ENCODE measurements at regions not wholly inside any gene's neighbourhood (a gene's known extent, or its start where the extent isn't known, plus 50 kb on each side); places are given as distances from the start of the nearest gene placed in this dataset.

DNA sequence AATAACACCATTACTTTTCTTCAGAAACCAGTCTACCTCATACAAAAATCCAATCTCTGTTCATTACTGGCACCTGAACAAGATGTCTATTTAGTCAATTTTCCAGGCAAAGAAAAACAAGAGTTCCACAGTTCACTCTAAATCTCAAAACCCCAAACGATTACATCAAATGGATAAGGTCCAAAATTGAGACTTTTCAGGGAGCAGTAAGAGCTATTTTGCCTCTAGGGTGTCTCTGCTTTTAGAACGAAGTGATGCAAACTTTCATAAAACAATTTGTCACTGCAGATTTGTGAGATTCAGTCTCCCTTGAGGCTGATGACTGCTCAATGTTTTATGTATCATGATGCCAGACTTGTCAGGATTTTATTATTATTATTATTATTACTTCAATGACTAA is 937.0 kb upstream of the PHF14 start:
- DNase-seq, result no peak

DNA sequence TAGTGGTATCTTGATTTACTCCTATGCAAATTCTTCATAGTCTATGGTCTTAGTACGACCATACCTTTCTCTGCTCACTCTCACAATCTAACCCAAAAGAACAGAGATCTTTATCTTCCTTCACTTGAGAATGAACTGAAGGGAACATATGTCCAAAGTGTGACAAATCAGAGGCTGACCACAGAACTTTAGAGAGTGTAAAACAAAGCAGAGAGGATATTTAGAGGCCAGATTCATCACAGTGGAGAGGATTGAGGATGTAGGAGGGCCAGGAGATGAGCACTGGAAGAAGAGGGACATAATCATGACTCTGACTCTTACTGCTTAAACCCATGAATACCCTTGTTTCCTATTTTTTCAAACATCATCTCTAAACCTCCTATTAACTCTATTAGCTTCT is 935.3 kb upstream of the PHF14 start:
- no peak for DNase-seq

DNA sequence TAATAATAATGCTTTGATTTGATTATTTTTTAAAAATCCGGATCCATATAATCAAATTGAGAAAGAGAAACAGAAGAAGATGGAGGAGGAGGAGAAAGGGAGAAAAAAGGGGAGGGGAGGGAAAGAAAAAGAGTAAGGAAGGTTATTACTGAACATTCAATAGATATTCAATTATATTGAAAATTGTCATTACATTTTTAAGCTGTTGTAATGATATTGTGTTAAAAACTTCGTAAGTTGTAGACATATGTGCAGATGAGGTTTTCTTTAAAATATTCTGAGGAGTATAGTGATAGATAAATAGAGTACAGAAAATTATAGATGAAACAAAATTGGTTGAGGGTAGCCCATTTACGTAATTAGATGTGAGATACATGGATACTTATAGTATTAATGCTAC is 933.0 kb upstream of the PHF14 start:
- DNase-seq, result no peak

DNA sequence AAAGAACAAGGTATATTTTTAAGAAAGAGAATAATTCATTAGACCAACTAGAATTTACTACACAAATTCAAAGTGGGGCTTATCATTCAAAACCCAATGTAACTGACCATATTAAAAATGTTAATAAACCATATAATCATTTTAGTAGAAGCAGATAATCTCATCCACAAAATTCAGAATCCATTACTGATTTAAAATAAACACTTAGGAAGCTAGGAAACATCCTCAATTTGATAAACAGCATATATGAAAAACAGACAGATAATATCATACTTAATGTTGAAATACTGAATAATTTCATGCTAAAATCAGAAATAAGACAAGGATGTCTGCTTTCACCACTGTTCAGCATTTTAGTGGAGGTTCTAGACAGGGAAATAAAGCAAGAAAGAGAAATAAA is 902.8 kb upstream of the PHF14 start:
- no peak for DNase-seq

DNA sequence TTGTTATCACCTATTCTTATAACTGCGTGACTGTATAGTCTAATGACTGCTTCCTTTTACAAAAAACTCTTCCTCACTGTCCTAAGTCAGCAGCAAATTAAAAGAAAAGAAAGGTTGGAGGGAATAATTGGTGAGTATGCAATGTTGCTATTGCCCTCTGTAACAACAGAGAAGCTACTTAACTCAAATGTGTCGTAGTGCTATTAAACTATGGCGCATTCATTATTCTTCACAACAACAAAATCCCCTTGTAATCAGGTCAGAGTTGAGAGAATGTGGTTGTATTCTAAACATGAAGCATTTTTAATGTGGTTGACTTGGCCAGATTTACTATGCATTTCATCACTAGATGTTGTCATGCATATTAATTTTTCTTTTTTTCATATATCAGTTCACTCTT is 897.8 kb upstream of the PHF14 start:
- DNase-seq, result no peak

DNA sequence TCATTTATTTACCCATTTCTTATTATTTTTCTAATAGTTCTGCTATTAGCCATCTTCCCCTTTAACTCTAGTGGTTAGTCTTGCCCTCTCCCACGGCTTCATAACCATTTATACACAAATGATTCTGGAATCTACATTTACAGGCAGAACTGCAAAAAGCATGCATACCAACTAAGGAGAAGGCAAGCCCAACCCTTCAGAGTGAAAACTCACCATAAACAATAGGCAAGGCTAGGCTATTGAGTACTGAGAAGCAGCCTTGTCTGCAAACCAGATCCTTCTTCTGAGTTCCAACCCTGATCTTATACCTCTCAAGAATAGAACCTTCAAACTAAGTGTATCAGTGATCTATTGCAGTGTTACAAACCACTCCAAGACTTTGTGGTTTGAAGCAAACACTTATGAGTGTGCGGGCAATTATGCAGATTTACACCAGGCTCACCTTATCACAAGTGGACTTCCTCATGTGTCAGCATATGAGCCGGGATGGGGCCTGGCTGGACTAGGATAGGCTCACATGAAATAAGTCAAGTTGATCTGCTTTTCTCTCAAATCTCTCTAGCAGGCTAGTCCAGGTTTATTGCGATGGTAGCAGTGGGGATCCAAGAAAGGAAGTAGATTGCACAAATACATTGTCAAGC is 896.9 kb upstream of the PHF14 start:
- DNase-seq, result no peak

DNA sequence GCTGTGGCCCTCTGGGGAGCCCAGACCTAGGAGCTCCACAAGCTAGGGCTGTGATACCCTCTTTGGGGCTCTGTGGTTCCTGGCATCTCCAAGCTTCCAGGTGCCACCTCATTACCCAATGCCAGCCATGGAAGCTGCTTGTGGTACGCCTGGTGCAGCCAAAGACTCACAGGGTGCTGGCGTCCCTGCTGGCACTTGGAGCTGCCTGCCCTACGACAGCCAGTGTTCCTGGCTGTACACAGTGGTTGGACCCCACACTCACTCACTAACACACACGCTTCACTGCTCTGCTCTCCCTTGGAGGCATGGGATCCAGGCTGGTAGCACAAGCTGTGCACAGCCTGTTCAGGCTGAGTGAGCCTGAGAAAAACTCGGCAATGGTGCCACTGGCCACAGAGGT is 894.1 kb upstream of the PHF14 start:
- DNase-seq, result no peak

DNA sequence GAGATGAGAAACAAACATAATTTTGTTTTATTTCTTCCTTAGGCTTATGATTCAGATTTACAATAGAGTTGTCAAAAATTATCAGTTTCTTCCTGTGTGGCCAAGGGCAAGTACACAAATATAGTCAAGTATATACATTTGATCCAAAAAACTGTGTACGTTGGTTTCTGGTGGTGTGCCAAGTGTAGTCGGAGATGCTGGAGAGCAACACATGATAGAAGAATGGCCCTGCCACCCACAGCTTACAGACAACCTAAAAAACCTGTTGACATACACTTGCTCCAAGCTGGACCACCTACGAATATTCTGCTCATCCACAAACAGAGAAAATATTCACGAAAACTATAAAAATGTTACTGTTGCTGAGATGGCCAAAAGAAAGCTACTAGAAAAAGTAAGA is 890.8 kb upstream of the PHF14 start:
- DNase-seq, result no peak

DNA sequence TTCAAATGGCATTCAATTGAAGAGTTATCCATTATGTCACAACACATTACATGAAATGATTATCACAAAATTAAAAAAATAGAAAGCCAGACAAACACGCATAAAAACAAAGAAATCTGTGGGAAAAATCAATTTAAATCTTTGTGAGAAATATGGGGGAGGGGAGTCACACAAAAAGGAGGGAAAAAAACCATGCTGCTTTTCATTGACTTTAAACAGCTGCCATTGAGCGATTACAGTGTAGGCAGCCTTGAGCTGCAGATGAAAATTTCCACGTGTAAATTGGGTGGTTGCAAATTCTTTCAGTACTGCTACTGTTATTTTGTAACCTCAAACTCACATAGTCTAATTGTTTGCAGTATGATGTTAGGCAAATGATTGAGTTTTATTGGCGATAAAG is 889.9 kb upstream of the PHF14 start:
- DNase-seq, result no peak

DNA sequence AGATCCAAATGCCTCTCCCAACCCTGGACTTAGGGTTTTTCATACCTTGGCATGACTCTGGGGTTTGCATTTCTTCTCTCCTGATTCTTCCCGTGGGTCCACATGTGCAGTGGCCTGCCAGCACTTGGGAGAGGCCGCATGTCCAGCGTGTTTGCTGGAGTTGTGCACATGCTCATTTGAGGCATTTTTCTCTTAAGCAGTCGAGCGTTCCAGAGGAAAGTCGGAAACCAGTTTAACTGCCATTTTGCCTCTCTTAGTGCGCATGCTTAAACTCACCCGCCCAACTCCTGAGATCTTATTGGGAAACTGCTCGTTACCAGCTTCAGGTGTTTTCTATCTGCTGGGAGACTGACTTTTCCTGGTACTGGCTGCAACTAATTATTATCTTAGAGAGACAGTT is 888.4 kb upstream of the PHF14 start:
- DNase-seq, result no peak

DNA sequence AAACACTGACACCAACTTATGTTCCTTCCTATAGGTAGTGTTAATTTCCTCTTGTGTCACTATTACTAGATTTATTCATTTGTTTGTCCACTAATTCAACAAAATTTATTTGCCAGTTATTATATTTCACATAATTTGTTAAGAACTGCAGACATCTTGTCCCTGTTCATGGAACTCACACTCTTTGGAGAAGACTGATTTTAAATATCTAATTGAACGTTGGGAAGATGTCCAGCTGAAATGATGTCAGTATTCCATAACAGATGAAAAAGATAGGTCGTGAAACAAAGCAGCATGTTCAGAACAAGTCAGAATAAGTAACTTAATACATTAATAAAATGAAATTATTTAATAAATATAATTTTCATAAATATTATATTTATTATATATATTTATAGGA is 873.1 kb upstream of the PHF14 start:
- no peak for DNase-seq

DNA sequence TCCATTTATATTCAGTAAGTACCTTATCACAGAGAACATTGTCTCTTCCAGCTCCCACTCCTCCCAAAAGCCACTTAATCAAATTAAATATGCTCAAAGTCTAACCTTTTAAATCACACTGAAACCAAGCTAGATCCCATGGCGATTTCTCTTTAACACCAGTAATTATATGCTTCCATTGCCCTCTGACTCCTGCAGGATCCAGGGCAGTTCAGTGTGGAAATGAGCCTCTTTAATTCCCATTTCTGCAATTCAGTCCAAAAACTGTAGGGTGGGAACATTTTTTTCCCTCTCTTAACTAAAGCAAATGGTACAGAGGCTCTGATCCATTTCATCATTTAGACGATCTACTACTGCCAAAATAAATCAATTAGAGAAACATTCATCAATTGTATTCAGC is 872.3 kb upstream of the PHF14 start:
- no peak for DNase-seq

DNA sequence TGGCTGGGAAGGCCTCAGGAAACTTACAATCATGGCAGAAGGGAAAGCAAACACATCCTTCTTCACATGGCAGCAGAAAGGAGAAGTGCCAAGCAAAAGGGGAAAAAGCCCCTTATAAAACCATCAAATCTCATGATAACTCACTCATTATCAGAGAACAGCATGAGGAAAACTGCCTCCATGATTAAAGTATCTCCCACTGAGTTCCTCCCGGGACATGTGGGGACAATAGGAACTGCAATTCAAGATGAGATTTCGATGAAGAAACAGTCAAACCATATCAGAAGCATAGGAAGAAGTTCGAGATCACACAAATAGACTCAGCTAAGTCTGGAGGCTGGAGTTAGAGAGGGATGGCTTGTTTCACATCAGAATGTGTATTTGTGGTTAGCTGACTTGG is 869.4 kb upstream of the PHF14 start:
- no peak for DNase-seq

DNA sequence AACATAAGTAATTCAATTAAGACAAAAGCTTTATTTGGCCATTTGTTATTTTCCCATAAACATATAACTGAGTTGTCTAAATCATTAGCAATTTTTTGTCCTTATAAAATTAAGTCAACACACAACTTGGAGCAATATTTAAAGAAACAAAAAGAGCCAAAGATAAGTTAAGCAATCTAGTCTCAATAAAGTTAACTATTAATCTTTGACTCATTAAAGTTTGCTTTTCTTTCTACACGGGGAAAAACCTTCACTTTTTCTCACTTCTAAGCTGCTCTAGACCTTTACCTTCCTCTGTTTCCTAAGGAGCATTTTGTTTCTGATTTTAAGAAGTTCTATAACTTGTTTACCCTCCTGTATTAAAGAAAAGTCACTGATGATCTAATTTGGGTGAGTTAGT is 867.1 kb upstream of the PHF14 start:
- DNase-seq, result no peak

DNA sequence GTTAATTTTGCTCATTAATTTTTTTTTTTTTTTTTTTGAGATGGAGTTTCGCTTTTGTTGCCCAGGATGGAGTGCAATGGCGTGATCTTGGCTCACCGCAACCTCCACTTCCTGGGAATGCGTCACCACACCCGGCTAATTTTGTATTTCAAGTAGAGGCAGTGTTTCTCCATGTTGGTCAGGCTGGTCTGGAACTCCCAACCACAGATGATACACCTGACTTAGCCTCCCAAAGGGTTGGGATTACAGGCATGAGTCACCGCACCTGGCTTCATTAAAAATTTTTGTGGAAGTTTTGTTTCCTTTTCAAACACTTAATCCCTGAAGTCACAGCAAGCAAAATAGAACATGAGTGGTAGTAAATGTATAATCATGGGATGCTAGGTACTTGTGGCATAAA is 857.2 kb upstream of the PHF14 start:
- DNase-seq, result no peak

DNA sequence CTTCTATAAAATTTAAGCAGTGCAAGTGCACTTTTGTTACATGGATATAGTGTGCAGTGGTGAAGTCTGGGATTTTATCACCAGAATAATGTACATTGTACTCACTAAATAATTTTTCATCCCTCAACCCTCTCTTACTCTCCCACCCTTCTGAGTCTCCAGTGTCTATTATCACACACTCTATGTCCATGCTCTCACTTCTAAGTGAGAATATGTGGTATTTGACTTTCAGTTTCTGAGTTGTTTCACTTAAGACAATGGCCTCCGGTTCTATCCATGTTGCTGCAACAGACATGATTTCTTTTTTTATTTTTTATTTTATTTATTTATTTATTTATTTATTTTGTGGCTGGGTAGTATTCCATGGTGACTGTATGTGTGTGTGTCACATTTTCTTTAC is 855.9 kb upstream of the PHF14 start:
- no peak for DNase-seq

DNA sequence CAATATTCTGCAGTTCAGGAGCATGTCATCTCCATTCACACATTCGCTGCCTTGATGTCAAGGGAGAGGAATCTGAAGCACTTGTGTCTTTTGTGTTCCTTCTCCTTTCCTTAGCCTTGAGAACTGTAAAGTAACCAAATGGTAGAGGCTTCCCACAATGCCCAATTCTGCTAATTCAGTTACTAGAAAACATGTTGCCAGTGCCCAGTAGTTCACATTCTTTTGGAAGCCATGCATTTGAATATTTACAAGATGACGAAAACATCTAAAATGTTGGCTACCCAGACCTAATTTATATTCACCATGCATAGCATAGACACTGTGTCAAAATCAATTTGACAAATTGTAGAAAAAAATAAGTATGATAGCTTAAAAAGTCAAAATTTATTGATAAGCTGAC is 852.7 kb upstream of the PHF14 start:
- DNase-seq, result no peak

DNA sequence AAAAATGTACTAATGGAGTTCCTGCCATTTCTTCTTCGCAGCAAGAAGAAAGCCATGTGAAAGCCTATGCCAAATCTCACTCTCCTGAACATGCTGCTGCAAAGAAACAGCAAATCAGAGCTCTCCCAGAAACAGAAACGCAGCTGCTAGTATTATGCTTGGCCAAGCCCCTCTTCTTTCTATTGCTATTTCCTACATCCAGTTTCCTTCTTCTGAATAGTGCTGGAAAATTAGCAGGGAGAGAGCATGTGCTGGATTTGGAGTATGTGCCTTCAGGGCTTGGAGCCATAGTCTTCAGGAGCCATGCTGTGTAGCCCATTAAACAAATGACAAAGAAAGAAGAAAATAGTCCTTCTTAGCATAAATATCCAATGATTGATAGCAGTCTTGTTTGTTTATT is 852.0 kb upstream of the PHF14 start:
- DNase-seq, result no peak

DNA sequence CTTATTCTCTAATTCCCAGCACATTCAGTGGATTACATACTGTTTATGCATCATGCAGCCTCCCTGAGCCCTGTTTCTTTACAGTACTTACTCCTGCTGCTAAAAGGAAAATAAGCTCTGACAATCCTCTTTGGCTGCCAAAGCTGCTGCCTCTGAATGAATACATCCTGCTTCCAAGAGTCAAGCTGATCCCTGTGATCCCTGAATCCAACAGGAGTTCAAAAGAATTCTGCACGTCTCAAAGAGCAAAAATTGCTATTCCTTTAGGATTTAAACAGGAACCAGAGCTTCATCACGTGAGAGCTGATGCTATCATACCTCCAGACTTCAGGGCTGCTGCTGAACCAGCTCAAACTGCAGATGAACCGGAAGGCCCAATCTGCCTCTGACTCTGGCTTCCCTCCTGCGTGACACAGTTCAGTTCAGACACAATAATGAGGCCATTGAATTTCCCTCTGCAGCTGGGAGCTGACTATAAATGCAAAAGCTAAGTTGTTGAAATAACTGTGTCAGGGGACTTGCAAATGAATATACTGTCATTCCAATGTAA is 851.0 kb upstream of the PHF14 start:
- DNase-seq, result no peak

DNA sequence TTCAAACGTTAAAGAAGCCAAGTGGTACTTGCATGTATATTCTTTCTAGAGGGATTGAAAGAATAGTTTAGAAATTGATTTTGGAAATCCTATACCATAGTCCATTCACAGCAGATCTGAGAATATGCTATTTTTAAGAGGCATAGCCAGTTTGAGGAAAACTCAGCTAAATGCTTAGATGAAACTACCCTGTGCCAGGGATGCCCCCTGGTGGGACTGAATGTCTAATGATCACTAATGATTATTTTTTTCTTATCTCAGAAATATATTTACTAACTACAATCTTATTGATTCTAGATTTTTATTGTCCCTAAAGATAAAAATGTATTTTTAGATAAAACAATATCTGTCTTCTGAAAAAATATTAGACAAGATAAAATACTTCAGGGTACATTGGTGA is 844.9 kb upstream of the PHF14 start:
- no peak for DNase-seq

DNA sequence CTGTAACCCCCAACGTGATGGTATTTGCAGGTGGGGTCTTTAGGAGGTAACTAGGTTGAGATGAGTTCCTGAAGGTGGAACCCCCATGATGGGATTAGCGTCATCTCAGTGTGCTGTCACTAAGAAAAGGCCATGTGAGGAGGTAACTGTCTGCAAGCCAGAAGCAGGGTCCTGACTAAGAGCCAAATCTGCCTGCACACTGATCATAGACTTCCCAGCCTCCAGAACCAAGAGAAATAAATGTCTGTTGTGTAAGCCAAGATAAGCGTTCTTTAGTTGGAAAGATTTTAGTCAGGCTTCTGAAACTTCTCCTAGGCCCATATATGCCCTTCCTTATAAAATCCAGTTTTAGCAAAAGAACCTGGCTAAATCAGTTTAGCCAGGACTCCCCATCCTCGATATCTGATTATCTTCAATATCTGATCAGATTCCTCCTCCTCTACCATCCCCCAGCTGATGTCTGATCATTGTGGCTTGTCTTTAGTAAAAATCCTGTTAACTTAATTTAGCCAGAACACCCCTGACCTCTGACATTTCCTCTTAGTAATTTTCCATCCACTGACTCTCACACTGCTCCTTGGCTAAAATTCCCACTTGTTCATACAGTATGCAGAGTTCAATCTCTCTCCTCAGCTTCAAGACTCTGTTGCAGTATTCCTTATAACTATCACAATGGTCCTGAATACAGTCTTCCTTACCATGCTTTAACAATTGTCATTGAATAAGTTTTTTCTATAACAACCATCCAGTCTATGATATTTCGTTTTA is 835.4 kb upstream of the PHF14 start:
- DNase-seq, result no peak

DNA sequence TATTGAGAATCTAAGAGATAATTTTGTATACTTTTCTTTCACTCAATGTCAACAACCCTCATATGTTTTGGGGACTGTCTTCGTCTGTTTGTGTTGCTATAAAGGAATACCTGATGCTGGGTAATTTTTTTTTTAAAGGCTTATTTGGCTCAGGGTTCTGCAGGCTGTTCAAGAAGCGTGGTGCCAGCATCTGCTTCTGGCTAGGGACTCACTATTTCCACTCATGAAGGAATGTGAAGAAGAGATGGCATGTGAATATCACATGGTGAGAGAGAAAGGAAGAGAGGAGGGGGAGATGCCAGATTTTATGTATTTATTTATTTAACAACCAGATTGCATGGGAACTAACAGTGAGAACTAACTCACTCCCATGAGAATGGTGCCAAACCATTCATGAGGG is 827.4 kb upstream of the PHF14 start:
- DNase-seq, result no peak

DNA sequence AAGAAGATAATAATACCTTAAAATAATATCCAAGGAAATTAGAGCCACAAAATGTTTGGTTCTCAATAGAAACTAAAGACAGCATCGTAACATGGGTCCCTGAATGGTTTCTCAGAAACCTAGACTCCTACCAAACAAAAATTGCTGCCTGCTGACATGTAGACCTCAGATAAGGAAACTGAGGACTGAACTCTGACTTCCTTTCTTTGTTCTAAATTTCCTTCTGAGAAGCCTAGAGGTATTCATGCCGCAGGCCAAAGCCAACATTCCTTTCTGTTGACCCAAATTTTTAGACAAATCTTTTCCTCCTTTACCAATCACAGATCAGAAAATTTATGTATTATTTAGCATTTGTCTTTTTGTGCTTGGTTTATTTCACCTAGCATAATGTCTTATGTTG is 816.7 kb upstream of the PHF14 start:
- DNase-seq, result no peak

DNA sequence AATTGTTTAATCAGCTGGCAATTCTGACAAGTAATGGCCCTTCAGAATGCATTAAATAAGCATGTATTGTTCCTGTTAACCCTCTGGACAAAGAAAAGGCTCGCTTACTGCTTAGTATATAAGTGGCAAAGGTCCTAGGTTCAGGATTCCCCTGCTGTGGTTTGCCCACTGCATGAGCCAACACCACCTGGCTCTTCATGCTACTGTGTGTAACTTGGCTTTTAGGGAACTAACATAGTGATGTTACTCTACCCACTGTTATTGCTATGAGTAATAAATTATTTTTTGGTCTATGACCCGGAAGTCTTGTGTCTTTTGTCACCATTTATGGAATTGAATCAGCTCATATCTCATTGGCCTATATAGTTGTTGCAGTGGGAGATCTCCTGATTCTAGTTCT is 791.7 kb upstream of the PHF14 start:
- DNase-seq, result no peak

DNA sequence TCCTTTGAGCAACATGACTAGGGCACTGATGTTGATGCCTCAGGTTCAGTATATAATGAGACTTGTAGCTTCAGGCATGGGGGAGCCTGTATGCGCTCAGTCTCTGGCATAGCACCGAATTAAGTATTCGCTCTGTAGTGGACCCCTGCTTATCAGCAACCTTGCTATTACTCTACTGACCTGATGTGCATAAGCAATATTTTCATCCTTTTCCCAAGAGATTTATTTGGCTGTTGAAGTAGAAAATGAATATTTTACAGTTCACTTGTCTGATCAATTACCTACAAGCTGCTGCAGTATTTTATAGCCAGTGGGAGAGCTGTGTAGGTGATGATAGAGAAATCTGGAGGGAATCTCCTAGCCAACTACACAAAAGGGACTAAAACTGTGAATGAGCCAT is 781.6 kb upstream of the PHF14 start:
- DNase-seq, result no peak
